ENCODE measurements at regions not wholly inside any gene's neighbourhood (a gene's known extent, or its start where the extent isn't known, plus 50 kb on each side); places are given as distances from the start of the nearest gene placed in this dataset.

DNA sequence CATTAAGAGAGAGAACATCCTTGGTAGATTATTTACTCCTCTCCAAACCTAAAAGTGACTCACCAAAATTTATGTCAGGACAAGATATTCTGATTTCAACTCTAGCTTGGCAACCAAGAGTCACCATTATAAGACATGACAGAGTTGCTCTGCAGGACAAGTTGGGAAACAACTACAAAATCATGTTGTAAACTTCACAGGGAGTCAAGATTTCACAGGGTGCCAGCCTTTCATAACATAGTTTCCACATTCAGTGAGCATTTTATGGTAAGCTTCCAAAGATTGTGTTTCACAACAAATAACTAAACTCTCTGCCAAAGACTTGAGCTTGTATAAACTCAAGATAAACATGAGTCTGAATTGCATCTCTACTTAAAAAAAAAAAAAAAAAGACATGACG is 121.0 kb upstream of the DIAPH2 start:
- TF ChIP-seq POLR2A (IDR thresholded peaks at IDR 0.05): no peak
- TF ChIP-seq, protein P1, sequence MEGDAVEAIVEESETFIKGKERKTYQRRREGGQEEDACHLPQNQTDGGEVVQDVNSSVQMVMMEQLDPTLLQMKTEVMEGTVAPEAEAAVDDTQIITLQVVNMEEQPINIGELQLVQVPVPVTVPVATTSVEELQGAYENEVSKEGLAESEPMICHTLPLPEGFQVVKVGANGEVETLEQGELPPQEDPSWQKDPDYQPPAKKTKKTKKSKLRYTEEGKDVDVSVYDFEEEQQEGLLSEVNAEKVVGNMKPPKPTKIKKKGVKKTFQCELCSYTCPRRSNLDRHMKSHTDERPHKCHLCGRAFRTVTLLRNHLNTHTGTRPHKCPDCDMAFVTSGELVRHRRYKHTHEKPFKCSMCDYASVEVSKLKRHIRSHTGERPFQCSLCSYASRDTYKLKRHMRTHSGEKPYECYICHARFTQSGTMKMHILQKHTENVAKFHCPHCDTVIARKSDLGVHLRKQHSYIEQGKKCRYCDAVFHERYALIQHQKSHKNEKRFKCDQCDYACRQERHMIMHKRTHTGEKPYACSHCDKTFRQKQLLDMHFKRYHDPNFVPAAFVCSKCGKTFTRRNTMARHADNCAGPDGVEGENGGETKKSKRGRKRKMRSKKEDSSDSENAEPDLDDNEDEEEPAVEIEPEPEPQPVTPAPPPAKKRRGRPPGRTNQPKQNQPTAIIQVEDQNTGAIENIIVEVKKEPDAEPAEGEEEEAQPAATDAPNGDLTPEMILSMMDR (IDR thresholded peaks at IDR 0.05): no peak

All from breast epithelium (tissue), 3 donors.